ENCODE measurements at regions not wholly inside any gene's neighbourhood (a gene's known extent, or its start where the extent isn't known, plus 50 kb on each side); places are given as distances from the start of the nearest gene placed in this dataset.

DNA sequence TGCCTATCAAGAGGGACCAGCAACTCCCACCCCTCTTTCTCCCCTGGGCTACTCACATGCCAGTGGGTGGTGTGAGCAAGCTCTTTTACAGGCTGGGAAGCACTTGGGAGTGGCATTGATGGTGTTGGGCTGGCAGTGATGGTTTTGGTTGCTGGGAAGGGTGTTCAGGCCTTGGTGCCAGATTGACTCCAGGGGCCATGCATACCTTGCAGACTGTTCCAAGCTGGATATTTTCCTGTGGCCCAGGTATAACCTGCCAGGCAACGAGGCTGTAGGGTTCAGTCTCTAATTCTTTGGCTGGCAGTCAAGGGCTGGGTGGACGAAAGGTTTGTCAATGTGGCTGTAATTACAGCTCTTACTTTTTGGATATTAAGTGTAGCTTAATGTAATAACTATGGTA, 177.3 kb downstream of the MACROH2A1 start:
- Histone ChIP-seq H3K27ac (ENCODE audit: low read depth, low read length) (no peak overlapping the region), H3K4me1 (ENCODE audit: insufficient read depth, low read length) (no peaks in the 10 kb centered on the region), H4K20me1 (ENCODE audit: insufficient read depth, low read length) (no peaks in the 10 kb centered on the region), H3K4me2 (ENCODE audit: insufficient read depth, low read length) (no peak overlapping the region), H3K9me3 (ENCODE audit: low read depth, low read length) (no peaks in the 10 kb centered on the region), H3K27me3 (ENCODE audit: insufficient read depth, low read length) (no peaks in the 10 kb centered on the region), H3K79me2 (ENCODE audit: insufficient read depth, low read length) (no peaks in the 10 kb centered on the region), H3K36me3 (ENCODE audit: insufficient read depth, low read length) (no peaks in the 10 kb centered on the region), H3K4me3 (ENCODE audit: insufficient read depth, low read length) (no peak overlapping the region), H2AFZ (ENCODE audit: low read length) (no peak overlapping the region)
- TF ChIP-seq, protein P1, sequence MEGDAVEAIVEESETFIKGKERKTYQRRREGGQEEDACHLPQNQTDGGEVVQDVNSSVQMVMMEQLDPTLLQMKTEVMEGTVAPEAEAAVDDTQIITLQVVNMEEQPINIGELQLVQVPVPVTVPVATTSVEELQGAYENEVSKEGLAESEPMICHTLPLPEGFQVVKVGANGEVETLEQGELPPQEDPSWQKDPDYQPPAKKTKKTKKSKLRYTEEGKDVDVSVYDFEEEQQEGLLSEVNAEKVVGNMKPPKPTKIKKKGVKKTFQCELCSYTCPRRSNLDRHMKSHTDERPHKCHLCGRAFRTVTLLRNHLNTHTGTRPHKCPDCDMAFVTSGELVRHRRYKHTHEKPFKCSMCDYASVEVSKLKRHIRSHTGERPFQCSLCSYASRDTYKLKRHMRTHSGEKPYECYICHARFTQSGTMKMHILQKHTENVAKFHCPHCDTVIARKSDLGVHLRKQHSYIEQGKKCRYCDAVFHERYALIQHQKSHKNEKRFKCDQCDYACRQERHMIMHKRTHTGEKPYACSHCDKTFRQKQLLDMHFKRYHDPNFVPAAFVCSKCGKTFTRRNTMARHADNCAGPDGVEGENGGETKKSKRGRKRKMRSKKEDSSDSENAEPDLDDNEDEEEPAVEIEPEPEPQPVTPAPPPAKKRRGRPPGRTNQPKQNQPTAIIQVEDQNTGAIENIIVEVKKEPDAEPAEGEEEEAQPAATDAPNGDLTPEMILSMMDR (IDR thresholded peaks at IDR 0.05; ENCODE audit: extremely low read depth, low read depth, low read length) = no peak
- DNase-seq (ENCODE audit: insufficient read length, low spot score, missing footprints) = peak; percentile 68

DNA sequence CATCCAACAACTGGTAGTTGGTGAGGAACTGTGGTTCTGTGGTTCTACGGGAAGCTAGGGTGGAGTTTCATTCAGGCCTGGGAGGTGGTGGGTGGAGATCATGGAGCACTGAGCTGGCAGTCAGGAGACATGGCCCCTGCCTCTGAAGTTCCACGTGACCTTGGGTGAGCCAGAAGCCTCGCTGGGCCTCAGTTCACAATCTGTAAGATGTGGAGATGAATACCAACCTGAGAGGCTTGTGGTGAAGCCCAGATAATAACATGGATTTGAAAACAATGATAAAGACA, 177.9 kb downstream of the MACROH2A1 start:
- Histone ChIP-seq H2AFZ (ENCODE audit: low read length) (no peak overlapping the region), H3K9me3 (ENCODE audit: low read depth, low read length) (no peaks in the 10 kb centered on the region), H3K4me3 (ENCODE audit: insufficient read depth, low read length) (no peak overlapping the region), H4K20me1 (ENCODE audit: insufficient read depth, low read length) (no peaks in the 10 kb centered on the region), H3K27ac (ENCODE audit: low read depth, low read length) (no peak overlapping the region), H3K4me2 (ENCODE audit: insufficient read depth, low read length) (no peak overlapping the region), H3K36me3 (ENCODE audit: insufficient read depth, low read length) (no peaks in the 10 kb centered on the region), H3K4me1 (ENCODE audit: insufficient read depth, low read length) (no peaks in the 10 kb centered on the region), H3K79me2 (ENCODE audit: insufficient read depth, low read length) (no peaks in the 10 kb centered on the region), H3K27me3 (ENCODE audit: insufficient read depth, low read length) (no peaks in the 10 kb centered on the region)
- TF ChIP-seq, protein P1 (IDR thresholded peaks at IDR 0.05; ENCODE audit: extremely low read depth, low read depth, low read length) = no peak
- peak; percentile 68 for DNase-seq (ENCODE audit: insufficient read length, low spot score, missing footprints)

DNA sequence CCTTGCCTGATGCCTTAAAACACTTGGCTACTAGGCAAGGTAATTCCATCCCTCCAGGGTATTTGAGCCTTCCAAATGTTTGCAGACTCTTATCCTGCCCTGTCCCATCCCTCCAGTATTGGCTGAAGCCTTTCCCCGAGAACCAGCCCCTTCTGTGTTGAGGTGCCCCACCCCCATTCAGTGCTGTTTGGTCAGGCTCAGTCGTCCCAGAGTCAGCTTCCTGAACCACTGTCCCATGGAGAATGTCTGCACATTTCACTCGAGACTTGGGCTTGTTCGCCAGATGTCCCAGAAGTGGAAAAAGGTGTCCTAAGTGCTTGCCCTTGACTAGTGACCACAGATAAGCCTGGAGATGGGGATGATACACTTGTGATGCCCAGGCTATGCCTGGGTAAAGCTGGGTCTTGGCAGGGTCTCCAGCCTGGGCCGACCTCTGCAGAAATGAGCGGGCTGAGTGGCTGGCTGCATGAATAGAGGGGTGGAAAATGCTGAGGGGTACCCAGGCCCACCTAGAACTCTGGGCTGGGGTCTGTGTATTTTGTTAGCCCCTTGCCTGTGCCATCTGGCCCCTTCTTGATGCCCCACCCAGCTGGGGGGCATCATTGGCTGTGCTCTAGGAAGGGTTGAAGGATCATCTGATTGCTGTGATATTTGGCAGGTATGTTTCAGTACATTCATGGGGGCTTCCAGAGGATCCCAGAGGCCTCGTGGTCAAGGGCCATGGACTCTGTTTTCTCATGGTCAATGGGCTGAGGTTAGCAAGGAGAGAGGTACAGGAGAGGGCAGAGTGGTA, 178.4 kb downstream of the MACROH2A1 start:
- no peak overlapping the region for H3K27ac ChIP-seq (ENCODE audit: low read depth, low read length)
- no peaks in the 10 kb centered on the region for H3K36me3 ChIP-seq (ENCODE audit: insufficient read depth, low read length)
- no peaks in the 10 kb centered on the region for H3K27me3 ChIP-seq (ENCODE audit: insufficient read depth, low read length)
- TF ChIP-seq, protein P1 (IDR thresholded peaks at IDR 0.05; ENCODE audit: extremely low read depth, low read depth, low read length) = no peak
- no peak overlapping the region for H3K4me2 ChIP-seq (ENCODE audit: insufficient read depth, low read length)
- DNase-seq (ENCODE audit: insufficient read length, low spot score, missing footprints) = peak; percentile 48
- no peaks in the 10 kb centered on the region for H3K4me1 ChIP-seq (ENCODE audit: insufficient read depth, low read length)
- no peaks in the 10 kb centered on the region for H3K9me3 ChIP-seq (ENCODE audit: low read depth, low read length)
- no peak overlapping the region for H3K4me3 ChIP-seq (ENCODE audit: insufficient read depth, low read length)
- H4K20me1 ChIP-seq (ENCODE audit: insufficient read depth, low read length) = no peaks in the 10 kb centered on the region
- H2AFZ ChIP-seq (ENCODE audit: low read length) = no peak overlapping the region
- no peaks in the 10 kb centered on the region for H3K79me2 ChIP-seq (ENCODE audit: insufficient read depth, low read length)

DNA sequence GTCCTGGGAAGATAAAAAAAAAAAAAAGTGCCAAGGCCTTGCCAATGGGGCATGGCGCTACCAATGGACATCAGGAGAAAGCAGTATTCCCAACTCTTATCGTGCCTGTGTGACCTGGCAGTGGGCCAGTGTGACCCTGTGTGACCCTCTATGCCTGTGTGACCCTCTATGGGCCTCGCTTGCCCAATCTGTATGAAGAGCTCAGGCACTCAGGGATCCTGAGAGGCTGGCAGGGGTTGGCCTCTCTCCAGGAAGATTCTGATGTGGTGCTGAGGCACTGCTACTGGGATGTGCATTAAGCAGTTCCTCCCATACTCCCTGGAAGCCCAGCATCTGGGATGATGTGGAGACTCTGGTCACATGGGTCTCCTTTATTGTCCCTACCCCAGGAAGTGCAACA, 179.2 kb downstream of the MACROH2A1 start:
- no peak for DNase-seq (ENCODE audit: insufficient read length, low spot score, missing footprints)
- H3K4me1 ChIP-seq (ENCODE audit: insufficient read depth, low read length) = no peaks in the 10 kb centered on the region
- TF ChIP-seq, protein P1 (IDR thresholded peaks at IDR 0.05; ENCODE audit: extremely low read depth, low read depth, low read length) = no peak
- no peak overlapping the region for H3K4me2 ChIP-seq (ENCODE audit: insufficient read depth, low read length)
- H3K27ac ChIP-seq (ENCODE audit: low read depth, low read length) = no peak overlapping the region
- no peak overlapping the region for H3K4me3 ChIP-seq (ENCODE audit: insufficient read depth, low read length)
- no peak overlapping the region for H2AFZ ChIP-seq (ENCODE audit: low read length)
- H4K20me1 ChIP-seq (ENCODE audit: insufficient read depth, low read length) = no peaks in the 10 kb centered on the region
- no peaks in the 10 kb centered on the region for H3K27me3 ChIP-seq (ENCODE audit: insufficient read depth, low read length)
- no peaks in the 10 kb centered on the region for H3K36me3 ChIP-seq (ENCODE audit: insufficient read depth, low read length)
- no peaks in the 10 kb centered on the region for H3K79me2 ChIP-seq (ENCODE audit: insufficient read depth, low read length)
- no peaks in the 10 kb centered on the region for H3K9me3 ChIP-seq (ENCODE audit: low read depth, low read length)
